ENCODE measurements at regions not wholly inside any gene's neighbourhood (a gene's known extent, or its start where the extent isn't known, plus 50 kb on each side); places are given as distances from the start of the nearest gene placed in this dataset.

GRCh38 chr2:166563894-166564293 is 69.8 kb upstream of the SCN7A start:
- 100% methylated on average over 1 of the region's 2 CpGs for WGBS, 2 experiments (ENCODE audit: insufficient coverage in 2 of 2)
- H3K4me1 ChIP-seq (ENCODE audit: control insufficient read depth, insufficient read depth, low read length, poor library complexity, severe bottlenecking) = no peaks in the 10 kb centered on the region
- H3K27ac ChIP-seq (ENCODE audit: low read depth, low read length, severe bottlenecking) = no peak overlapping the region
- H3K4me3 ChIP-seq (ENCODE audit: extremely low read depth, insufficient read depth, low read length, poor library complexity, severe bottlenecking) = no peak overlapping the region
- no peaks in the 10 kb centered on the region for H3K9me3 ChIP-seq (ENCODE audit: control insufficient read depth, low read length)
- H3K36me3 ChIP-seq (ENCODE audit: control insufficient read depth, insufficient read depth, low read length) = no peaks in the 10 kb centered on the region

- no peaks in the 10 kb centered on the region for H3K4me1 ChIP-seq (ENCODE audit: control insufficient read depth, insufficient read depth, low read length, poor library complexity, severe bottlenecking)
- no peaks in the 10 kb centered on the region for H3K9me3 ChIP-seq (ENCODE audit: control insufficient read depth, low read length)
- no peak overlapping the region for H3K4me3 ChIP-seq (ENCODE audit: extremely low read depth, insufficient read depth, low read length, poor library complexity, severe bottlenecking)
- H3K36me3 ChIP-seq (ENCODE audit: control insufficient read depth, insufficient read depth, low read length) = no peaks in the 10 kb centered on the region
- H3K27ac ChIP-seq (ENCODE audit: low read depth, low read length, severe bottlenecking) = no peak overlapping the region
- WGBS, 2 experiments (ENCODE audit: insufficient coverage in 2 of 2) = 80% methylated on average over 2 of the region's 2 CpGs; no CpG with 5 or more reads in 1 of the 2 experiments
Observed at GRCh38 chr2:166560022-166560421, 66.0 kb upstream of the SCN7A start.

- Histone ChIP-seq H3K36me3 (ENCODE audit: control insufficient read depth, insufficient read depth, low read length) (no peaks in the 10 kb centered on the region), H3K4me3 (ENCODE audit: extremely low read depth, insufficient read depth, low read length, poor library complexity, severe bottlenecking) (no peak overlapping the region), H3K27ac (ENCODE audit: low read depth, low read length, severe bottlenecking) (no peak overlapping the region), H3K4me1 (ENCODE audit: control insufficient read depth, insufficient read depth, low read length, poor library complexity, severe bottlenecking) (no peaks in the 10 kb centered on the region), H3K9me3 (ENCODE audit: control insufficient read depth, low read length) (no peaks in the 10 kb centered on the region)
Observed at GRCh38 chr2:166550923-166551322, 56.9 kb upstream of the SCN7A start.

- no peak overlapping the region for H3K27ac ChIP-seq (ENCODE audit: low read depth, low read length, severe bottlenecking)
- H3K4me1 ChIP-seq (ENCODE audit: control insufficient read depth, insufficient read depth, low read length, poor library complexity, severe bottlenecking) = no peaks in the 10 kb centered on the region
- H3K4me3 ChIP-seq (ENCODE audit: extremely low read depth, insufficient read depth, low read length, poor library complexity, severe bottlenecking) = no peak overlapping the region
- H3K36me3 ChIP-seq (ENCODE audit: control insufficient read depth, insufficient read depth, low read length) = no peaks in the 10 kb centered on the region
- no peaks in the 10 kb centered on the region for H3K9me3 ChIP-seq (ENCODE audit: control insufficient read depth, low read length)
Observed at GRCh38 chr2:166545473-166545872, 51.4 kb upstream of the SCN7A start.
